ENCODE measurements at regions not wholly inside any gene's neighbourhood (a gene's known extent, or its start where the extent isn't known, plus 50 kb on each side); places are given as distances from the start of the nearest gene placed in this dataset.

DNA sequence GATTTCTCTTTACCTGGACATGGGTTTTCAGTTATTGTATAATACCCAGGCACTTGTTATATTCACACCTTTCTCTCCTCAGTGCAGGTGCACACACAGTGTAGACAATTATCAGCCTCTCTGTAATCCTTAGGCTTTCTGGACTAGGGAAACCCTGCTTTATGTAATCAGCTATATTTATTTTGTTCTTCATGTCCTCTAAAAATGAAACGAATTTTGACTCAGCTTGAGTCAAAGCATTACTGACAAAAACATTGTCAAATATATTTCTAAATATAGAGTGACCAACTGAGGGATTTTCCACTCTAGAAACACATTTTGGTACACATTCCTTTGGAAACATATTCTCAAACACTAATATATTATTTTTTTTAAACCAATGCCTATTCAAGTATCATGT is 144.8 kb upstream of the GULP1 start:
- TF ChIP-seq, protein P1, sequence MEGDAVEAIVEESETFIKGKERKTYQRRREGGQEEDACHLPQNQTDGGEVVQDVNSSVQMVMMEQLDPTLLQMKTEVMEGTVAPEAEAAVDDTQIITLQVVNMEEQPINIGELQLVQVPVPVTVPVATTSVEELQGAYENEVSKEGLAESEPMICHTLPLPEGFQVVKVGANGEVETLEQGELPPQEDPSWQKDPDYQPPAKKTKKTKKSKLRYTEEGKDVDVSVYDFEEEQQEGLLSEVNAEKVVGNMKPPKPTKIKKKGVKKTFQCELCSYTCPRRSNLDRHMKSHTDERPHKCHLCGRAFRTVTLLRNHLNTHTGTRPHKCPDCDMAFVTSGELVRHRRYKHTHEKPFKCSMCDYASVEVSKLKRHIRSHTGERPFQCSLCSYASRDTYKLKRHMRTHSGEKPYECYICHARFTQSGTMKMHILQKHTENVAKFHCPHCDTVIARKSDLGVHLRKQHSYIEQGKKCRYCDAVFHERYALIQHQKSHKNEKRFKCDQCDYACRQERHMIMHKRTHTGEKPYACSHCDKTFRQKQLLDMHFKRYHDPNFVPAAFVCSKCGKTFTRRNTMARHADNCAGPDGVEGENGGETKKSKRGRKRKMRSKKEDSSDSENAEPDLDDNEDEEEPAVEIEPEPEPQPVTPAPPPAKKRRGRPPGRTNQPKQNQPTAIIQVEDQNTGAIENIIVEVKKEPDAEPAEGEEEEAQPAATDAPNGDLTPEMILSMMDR (conservative IDR thresholded peaks at IDR 0.05; ENCODE audit: low read depth, low read length) = no peak
- TF ChIP-seq EZH2 (IDR thresholded peaks at IDR 0.05; ENCODE audit: low read length, unreplicated experiment) (no peak), EZH2phosphoT487 (IDR thresholded peaks at IDR 0.05; ENCODE audit: borderline replicate concordance, low read length) (no peak)

All from PC-3 (cell line).